Inflammatory macrophage treated with lipopolysaccharide for 4 hours (primary cell): ENCODE measurements at regions not wholly inside any gene's neighbourhood (a gene's known extent, or its start where the extent isn't known, plus 50 kb on each side); places are given as distances from the start of the nearest gene placed in this dataset.
A peak's percentile ranks its signal among the peaks of the same experiment; 100 is the strongest.
"Not testable (repeated sequence)": the region's sequence is repeated elsewhere in the genome, so short reads cannot be mapped to it uniquely, and the experiment has no call there.

Experiments used
- DNase-seq: peaks from one replicate; pipeline ENCODE4 v3.0.0-alpha.2; 2020

GRCh38 chr20:5452691-5453090 lies 135.9 kb upstream of the PROKR2 start:
- DNase-seq, result not testable (repeated sequence)

GRCh38 chr20:5452286-5452685 lies 135.5 kb upstream of the PROKR2 start:
- DNase-seq, result not testable (repeated sequence)

GRCh38 chr20:5451643-5452210 lies 135.0 kb upstream of the PROKR2 start:
- peak; percentile 1 for DNase-seq

- DNase-seq, result peak; percentile 47
Observed at GRCh38 chr20:5448449-5449118, 131.8 kb upstream of the PROKR2 start.

- DNase-seq, result no peak
Observed at GRCh38 chr20:5447188-5447587, 130.4 kb upstream of the PROKR2 start.

GRCh38 chr20:5445611-5446010 lies 128.9 kb upstream of the PROKR2 start:
- DNase-seq, result no peak

GRCh38 chr20:5442101-5442500 lies 125.3 kb upstream of the PROKR2 start:
- DNase-seq, result no peak

- no peak for DNase-seq
Observed at GRCh38 chr20:5434116-5434515, 117.4 kb upstream of the PROKR2 start.

- DNase-seq, result no peak
Observed at GRCh38 chr20:5433352-5433751, 116.6 kb upstream of the PROKR2 start.

GRCh38 chr20:5432030-5432429 lies 115.3 kb upstream of the PROKR2 start:
- no peak for DNase-seq

GRCh38 chr20:5430670-5431069 lies 113.9 kb upstream of the PROKR2 start:
- DNase-seq, result no peak

GRCh38 chr20:5426026-5426425 lies 109.3 kb upstream of the PROKR2 start:
- no peak for DNase-seq

GRCh38 chr20:5416086-5416485 lies 99.3 kb upstream of the PROKR2 start:
- no peak for DNase-seq

- no peak for DNase-seq
Observed at GRCh38 chr20:5413394-5413793, 96.6 kb upstream of the PROKR2 start.

- DNase-seq, result no peak
Observed at GRCh38 chr20:5410470-5410869, 93.7 kb upstream of the PROKR2 start.

- peak; percentile 37 for DNase-seq
Observed at GRCh38 chr20:5402903-5403531, 86.3 kb upstream of the PROKR2 start.

GRCh38 chr20:5401277-5401875 lies 84.6 kb upstream of the PROKR2 start:
- no peak for DNase-seq

- no peak for DNase-seq
Observed at GRCh38 chr20:5400164-5400762, 83.5 kb upstream of the PROKR2 start.

GRCh38 chr20:5397393-5397792 lies 80.6 kb upstream of the PROKR2 start:
- DNase-seq, result no peak

- no peak for DNase-seq
Observed at GRCh38 chr20:5395932-5396727, 79.4 kb upstream of the PROKR2 start.

- no peak for DNase-seq
Observed at GRCh38 chr20:5393218-5393870, 76.6 kb upstream of the PROKR2 start.

GRCh38 chr20:5390720-5391119 lies 74.0 kb upstream of the PROKR2 start:
- DNase-seq, result no peak
